Activated B cell treated with CpG ODN at 0.5 μM for 24 hours (primary cell): ENCODE measurements at regions not wholly inside any gene's neighbourhood (a gene's known extent, or its start where the extent isn't known, plus 50 kb on each side); places are given as distances from the start of the nearest gene placed in this dataset.

Source experiments
- ATAC-seq: fragments of 200-7000 bp; cut with Tn5 transposase; one replicate; pipeline ENCODE4 v1.10.0; 2021; ENCODE audit warnings: low read depth, mild to moderate bottlenecking, moderate library complexity
- CTCF ChIA-PET: fragments of 350-600 bp; sonication (Branson Sonifier 250); formaldehyde crosslinking; loops from one replicate; lab custom pipeline; 2021; ENCODE audit warnings: antibody characterized with exemption; lab: Charles Lee
- POLR2A ChIA-PET: fragments of 350-600 bp; sonication (Branson Sonifier 250); formaldehyde crosslinking; loops from one replicate; lab custom pipeline; 2021; ENCODE audit warnings: antibody characterized with exemption; lab: Charles Lee
- DNase-seq: peaks from one replicate; pipeline ENCODE4 v3.0.0; 2022
- H3K27ac Mint-ChIP-seq: one replicate; pipeline ENCODE4 v1.8.0; 2020; ENCODE audit warnings: mixed read lengths
- H3K27me3 Mint-ChIP-seq: one replicate; pipeline ENCODE4 v1.8.0; 2021; ENCODE audit warnings: mixed read lengths
- H3K36me3 Mint-ChIP-seq: one replicate; pipeline ENCODE4 v1.8.0; 2021; ENCODE audit warnings: low read depth, mixed read lengths
- H3K4me1 Mint-ChIP-seq: one replicate; pipeline ENCODE4 v1.8.0; 2021; ENCODE audit warnings: mixed read lengths
- H3K4me3 Mint-ChIP-seq: one replicate; pipeline ENCODE4 v1.8.0; 2020; ENCODE audit warnings: mild to moderate bottlenecking, mixed read lengths
- H3K9me3 Mint-ChIP-seq: one replicate; pipeline ENCODE4 v1.8.0; 2020; ENCODE audit warnings: mixed read lengths
- CTCF ChIP-seq: fragments of 200-600 bp; IDR thresholded peaks from one replicate; pipeline ENCODE4 v1.8.0; 2022; ENCODE audit warnings: antibody characterized with exemption, mild to moderate bottlenecking
- intact Hi-C: fragments of 100-400 bp; cut with micrococcal nuclease; formaldehyde crosslinking; loops from one replicate; pipeline ENCODE4 v1.15.1; 2024

DNA sequence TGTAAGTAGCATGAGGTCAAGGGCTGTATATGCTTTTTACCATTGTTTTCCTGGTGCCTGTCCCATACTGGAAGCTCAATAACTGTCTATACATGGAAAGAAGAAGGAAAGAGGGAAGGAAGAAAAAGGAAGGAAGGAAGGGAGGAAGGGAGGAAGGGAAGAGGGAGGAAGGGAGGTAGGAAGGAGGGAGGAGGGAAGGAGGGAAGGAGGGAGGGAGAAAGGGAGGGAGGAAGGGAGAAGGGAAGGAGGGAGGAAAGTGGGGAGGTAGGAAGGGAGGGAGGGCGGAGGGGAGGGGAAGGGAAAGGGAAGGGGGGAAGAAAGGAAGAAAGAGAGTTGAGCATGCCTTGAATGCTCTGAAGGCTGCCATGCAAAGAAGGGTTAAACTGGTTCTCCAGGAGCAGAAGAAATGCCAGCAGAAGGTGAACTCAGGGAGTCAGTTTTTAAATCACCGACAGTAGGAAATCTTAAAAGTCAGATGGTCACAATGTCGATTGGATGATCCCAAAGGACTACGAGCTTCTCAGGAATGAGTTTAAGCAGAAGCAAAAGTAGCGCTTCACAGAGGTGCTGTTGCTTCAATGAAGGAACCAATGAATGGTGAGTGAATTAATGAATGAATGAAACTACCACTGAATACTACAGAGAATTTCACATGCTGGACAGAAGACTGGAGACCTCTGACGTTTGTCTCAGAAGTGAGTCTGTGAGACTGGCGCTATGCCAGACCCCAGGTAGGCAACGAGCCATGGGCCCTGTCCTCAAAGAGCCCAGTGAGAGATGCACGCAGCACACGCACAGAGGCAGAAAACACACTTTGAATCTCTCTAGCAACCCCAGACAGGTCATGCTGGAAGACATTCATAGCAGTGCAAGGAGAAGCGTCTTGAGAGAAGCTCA lies 117.6 kb downstream of the MRPL14 start:
- H3K4me1 Mint-ChIP-seq = no peaks in the 10 kb centered on the region
- no peaks in the 10 kb centered on the region for H3K9me3 Mint-ChIP-seq
- intact Hi-C loops = no loop called here
- H3K4me3 Mint-ChIP-seq = no peak overlapping the region
- ATAC-seq (no peak), DNase-seq (no peak)
- ChIA-PET CTCF (no interaction called here), POLR2A (no interaction called here)
- no peak for TF ChIP-seq CTCF
- no peak overlapping the region for H3K27ac Mint-ChIP-seq
- no peaks in the 10 kb centered on the region for H3K36me3 Mint-ChIP-seq
- H3K27me3 Mint-ChIP-seq = peaks cover 40% of the 10 kb centered on the region

DNA sequence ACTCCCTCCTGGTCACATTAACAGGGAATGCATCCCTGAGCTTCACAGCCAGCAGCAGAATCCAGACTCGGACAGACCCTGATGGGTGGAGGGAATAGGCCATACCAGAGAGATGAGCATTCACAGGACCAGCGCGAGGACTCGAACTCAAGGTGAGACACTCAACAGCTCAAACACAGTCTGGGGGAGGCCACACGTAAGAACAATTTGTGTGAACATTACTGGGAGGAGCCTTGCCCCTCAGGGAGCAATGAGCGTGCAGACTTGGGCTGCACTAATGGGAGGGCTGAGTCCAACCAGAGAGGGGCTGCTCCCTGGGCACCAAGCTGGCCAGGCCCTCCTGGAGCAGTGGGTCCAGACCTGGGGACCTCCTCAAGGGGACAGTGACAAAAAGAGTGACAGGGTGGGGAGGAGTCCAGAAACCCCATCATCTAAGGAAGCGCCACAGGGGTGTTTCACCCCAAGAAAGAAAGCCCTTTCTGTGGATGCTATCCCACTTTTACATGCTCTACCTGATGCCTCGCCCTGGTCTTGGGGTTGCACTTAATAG lies 118.4 kb downstream of the MRPL14 start:
- Mint-ChIP-seq H3K4me3 (no peak overlapping the region), H3K4me1 (no peaks in the 10 kb centered on the region), H3K9me3 (no peaks in the 10 kb centered on the region), H3K36me3 (no peaks in the 10 kb centered on the region), H3K27me3 (peaks cover 45% of the 10 kb centered on the region), H3K27ac (no peak overlapping the region)
- ATAC-seq (no peak), DNase-seq (no peak)
- ChIA-PET CTCF (no interaction called here), POLR2A (no interaction called here)
- intact Hi-C loops = no loop called here
- TF ChIP-seq CTCF = no peak

DNA sequence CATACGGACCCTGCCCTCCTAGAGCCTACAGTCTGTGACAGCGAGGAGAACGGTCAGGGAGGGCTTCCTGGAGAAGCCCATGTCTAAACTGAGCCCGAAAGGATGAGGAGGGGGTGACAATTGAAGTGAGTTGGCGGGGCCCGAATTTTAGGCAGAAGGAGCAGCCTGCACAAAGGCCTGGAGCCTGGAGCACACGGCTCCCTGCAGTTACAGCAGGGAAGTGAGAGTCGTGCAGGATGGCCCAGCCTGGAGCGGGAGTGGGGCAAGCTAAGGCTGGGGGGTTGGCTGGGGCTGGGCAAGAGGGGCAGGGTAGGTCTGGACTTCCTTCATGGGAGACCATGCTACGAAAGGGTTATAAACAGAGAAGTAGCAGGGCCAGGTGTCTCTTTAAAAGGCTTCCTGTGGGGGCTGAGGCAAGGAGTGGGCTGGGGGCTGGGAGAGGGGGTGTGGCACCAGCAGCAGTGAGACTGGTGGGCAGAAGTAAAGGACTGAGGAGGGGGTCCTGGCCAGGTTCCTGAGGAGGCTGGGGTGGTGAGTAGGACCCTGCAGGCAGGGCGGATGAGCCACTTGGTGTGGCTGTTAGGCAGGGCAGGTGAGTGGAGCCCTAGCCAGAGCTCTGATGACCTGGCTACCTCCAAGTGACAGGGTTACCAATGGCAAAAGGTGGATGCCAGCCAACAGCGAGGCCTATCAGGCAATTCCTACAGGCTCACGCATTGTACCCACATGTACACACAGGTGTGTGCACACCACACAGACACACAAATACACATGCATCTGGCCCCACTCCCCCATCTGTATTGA lies 119.2 kb downstream of the MRPL14 start:
- Mint-ChIP-seq H3K27ac (no peak overlapping the region), H3K9me3 (no peaks in the 10 kb centered on the region), H3K36me3 (no peaks in the 10 kb centered on the region), H3K4me3 (no peak overlapping the region), H3K4me1 (peaks cover 5% of the 10 kb centered on the region), H3K27me3 (peaks cover 49% of the 10 kb centered on the region)
- CTCF ChIA-PET = no interaction called here
- intact Hi-C loops = no loop called here
- POLR2A ChIA-PET = no interaction called here
- ATAC-seq = no peak
- DNase-seq = no peak
- TF ChIP-seq CTCF = no peak

- intact Hi-C loops = no loop called here
- ChIA-PET CTCF (no interaction called here), POLR2A (no interaction called here)
- H3K9me3 Mint-ChIP-seq = no peaks in the 10 kb centered on the region
- peaks cover 49% of the 10 kb centered on the region for H3K27me3 Mint-ChIP-seq
- no peak for ATAC-seq
- no peak for DNase-seq
- TF ChIP-seq CTCF = no peak
- H3K36me3 Mint-ChIP-seq = no peaks in the 10 kb centered on the region
- H3K27ac Mint-ChIP-seq = no peak overlapping the region
- H3K4me1 Mint-ChIP-seq = peaks cover 12% of the 10 kb centered on the region
- H3K4me3 Mint-ChIP-seq = no peak overlapping the region
Measured at GRCh38 chr6:44006872-44007303, 120.4 kb downstream of the MRPL14 start.
